NOMO-1 (cell line): ENCODE measurements at regions not wholly inside any gene's neighbourhood (a gene's known extent, or its start where the extent isn't known, plus 50 kb on each side); places are given as distances from the start of the nearest gene placed in this dataset.
"Not testable (repeated sequence)": the region's sequence is repeated elsewhere in the genome, so short reads cannot be mapped to it uniquely, and the experiment has no call there.

Source experiments
- DNase-seq, 2 experiments: peaks; one replicate each; lab custom pipeline; 2025; ENCODE audit not compliant: unreplicated experiment in 2 of 2; lab: John Stamatoyannopoulos, UW

DNA sequence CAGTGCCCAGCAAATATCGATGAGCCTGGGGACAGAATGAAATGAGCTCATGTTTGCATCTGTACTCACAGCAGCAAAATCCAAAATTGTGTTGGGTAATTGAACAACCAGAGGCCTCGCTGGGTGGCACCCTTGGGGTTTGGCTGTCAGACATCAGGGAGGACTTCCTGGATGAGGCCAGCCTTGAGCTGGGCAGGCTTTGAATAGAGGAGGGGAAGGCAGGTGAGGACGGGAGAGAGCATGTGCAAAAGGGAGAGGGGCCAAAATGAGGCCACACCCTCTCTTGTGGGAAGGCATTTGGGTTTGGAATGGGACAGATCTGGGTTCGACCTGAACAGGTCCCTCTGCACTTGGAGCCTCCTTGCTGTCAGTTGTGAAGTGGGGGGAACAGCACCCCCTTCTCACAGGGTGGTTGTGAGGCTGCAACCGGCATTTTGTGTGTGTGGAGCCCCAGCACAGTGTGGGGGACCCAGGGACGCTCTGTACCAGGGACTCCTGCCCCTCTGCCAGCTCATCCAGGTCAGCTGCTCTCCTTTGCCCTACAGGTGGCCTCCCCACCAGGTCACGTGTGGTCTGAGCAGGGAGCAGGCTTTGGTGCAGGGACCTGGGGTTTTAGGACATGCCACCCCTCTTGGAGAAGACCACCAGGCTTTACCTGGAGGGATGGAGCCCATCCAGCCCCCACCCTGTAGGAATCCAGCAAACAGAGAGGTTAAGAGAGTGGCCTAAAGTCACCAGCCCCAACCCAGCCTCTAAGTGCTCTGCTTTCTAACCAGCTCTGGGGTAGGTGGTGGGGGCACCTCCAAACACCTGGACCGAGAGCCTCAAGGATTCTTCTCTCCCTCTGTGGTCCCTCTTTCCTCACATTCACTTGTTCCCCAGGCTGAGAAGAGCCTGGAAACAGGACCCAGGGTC, 521.8 kb downstream of the PTPRU start:
- no peak for DNase-seq

DNA sequence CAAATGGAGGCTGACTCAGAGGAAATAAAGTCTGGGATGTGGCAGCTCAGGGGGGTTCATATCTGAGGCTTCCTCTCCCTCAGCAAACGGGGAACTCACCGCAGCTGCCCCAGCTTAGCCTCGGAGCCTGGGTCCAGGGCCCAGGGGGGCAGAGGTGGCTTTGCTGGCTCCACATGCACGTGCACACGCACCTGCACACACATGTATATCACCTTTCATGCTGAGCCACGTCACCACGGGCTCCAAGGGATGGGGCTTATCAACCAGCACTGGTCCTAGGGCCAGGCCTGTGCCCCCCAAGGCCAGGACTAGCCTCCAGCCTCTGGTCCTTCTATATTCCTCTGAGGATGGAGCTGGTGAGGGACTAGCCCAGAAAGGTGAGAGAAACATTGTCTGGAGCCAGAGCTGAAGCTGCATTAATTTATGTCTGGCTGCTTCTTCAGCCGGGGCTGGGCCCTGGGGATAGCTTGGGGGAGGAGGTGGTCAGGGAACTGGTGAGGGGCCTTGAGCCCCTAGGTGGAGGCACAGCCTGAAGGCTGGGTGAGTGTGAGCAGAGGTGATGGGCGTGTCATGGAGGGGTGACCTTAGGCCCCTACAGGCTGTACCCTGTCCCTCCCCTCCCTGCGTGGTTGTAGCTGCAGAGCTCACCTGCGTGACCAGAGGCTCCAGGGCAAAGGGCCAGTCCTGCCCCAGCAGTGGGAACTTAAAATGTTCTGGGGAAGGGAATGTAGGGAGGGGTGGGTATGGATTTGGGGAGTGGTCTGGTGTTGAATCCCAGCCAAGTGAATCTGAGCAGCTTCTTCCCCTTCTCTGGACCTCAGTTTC, 520.8 kb downstream of the PTPRU start:
- DNase-seq: no peak

- no peak for DNase-seq
Observed at GRCh38 chr1:29756498-29756897, 520.2 kb downstream of the PTPRU start.

- no peak for DNase-seq
Observed at GRCh38 chr1:29756085-29756484, 519.8 kb downstream of the PTPRU start.

DNA sequence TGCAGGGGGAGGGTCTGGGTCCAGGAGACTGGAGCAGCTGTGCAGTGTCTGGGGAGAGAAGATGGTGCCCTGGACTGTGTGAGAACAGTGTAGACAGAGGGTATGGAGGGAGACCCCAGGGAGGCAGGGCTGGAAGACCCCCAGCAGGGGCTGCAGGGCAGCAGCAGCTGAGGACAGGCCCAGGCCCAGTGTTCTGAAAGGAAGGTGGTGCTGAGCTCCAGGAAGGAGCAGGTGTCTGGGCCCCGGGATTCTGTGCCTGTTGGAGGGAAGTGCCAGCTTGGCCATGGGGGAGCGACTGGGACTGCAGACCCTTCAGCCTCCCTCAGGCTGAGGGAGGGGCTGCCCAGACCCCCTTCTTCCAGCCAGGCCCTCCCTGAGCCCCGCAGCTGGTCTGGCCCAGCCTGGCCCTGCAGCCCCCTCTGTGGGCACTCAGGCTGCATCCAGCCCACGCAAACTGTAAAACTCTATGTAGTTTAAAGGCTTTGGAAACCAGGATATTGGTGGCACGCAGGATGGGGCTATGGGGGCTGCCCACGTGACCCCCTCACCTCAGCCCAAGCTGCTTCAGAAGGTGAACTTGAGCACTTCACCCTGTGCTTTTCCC, 519.2 kb downstream of the PTPRU start:
- DNase-seq: not testable (repeated sequence)

DNA sequence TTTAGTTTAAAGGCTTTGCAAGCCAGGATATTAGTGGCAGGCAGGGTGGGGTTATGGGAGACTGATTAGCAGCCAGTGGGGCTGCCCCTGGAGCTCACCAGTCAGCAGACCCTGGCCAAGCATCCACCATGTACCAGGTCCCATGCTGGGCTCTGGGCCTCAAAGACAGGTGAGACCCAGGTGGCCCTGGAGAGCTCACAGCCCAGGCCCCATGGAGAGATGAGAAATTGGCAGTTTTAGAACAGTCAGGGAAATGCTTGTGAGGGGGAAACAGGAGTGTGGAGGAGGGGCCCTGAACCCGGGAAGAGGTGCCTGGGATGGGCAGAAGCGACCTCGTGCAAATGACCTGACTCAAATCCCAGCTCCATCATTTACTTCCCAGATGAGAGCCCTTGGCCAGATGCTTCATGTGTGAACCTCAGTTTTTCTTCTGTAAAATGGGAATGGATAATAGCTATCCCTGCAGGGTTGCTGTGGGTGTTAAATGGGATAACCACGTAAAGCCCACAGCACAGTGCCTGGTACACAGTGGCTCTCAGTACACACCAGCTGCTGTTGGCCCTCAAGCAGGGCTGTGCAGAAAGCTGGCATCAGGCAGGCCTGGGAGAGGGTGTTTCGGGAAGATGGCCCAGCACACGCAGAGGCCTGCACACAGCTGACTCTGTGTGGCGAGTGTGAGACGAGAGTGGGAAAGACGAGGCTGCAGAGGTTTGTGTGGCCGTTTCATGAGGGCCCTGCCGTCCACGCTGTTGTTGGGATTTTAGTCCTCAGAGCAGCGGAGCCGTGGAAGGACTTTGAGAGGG, 518.5 kb downstream of the PTPRU start:
- DNase-seq: no peak

DNA sequence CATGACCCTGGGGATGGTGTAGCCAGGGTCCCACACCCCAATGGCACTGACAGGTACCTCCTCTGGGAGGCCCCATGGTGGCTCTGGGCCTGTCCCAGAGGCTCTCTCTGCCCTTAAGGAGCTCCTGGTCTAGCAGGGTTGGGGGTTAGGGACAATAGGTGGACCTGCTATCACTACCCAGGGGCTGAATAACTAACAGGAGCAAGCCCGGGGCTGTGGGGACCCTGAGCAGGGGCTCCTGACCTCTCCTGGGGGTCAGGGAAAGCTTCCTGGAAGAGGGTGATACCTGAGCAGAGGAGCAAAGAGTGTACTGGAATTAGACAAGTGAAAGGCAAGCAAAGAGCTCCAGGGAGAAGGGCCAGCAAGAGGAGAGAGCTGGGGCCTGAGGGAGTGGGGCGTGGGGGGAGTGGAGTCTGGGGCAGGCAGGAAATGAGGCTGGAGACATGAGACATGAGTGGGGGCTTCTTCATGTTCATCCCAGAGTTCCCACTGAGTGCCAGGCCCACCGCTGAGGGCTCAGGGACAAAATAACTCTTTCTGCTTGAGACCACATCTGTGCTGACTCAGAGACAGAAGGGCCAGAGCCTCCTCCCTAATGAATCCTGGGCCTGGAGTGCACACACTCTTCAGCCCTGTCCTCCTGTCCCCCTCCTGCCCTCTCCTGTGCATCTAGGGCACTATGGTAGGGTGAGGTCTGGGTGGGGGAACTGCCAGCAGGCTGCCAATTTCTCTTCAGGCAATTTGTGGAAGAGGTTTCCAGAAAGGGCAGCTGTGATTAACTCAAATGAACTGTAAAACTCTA, 517.6 kb downstream of the PTPRU start:
- DNase-seq: no peak

- no peak for DNase-seq
Observed at GRCh38 chr1:29753244-29753643, 516.9 kb downstream of the PTPRU start.

- no peak for DNase-seq
Observed at GRCh38 chr1:29752141-29752540, 515.8 kb downstream of the PTPRU start.

DNA sequence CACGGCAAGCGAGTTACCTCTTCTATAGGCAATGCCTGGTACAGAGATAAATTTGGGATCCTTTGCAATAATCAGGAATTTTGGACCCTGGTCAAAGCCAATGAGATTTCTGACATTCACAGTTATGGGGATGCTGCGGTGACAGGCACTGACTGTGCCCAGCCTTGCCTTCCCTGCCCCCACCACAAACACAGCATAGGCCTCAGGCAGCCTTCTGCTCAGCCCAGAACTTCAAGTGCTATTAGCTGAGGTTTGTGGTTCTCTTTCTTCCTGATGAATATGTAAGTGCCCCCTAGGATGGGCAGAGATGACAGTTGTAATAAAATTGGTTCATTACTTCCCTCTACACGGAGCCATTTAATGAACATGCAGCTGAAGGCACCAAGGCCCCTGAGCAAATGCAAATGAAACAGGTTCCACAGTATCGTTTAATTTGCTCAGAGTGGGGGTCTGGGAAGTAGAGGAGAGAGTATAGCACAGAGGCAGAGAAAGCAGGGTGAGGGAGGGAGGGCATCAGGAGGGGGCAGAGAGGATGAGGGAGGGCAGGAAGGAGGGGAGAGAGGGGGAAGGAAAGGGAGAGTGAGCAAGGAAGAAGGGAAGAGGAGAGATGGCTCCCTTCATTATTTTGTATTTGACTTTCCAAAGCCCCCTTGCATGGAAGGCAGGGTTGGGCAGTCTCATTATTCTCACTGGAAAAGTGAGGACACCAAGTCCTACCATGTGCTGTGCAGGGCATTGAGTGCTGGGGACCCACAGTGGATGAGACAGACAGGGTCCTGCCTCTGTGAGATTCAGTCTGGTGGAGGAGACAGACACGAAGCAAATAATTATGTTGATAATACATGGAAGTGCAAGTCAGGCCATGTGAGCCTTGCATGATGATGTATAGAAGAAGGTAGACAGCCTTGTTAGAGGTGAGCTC, 513.0 kb downstream of the PTPRU start:
- peak in 1 of 2 experiments; percentile 30 for DNase-seq

DNA sequence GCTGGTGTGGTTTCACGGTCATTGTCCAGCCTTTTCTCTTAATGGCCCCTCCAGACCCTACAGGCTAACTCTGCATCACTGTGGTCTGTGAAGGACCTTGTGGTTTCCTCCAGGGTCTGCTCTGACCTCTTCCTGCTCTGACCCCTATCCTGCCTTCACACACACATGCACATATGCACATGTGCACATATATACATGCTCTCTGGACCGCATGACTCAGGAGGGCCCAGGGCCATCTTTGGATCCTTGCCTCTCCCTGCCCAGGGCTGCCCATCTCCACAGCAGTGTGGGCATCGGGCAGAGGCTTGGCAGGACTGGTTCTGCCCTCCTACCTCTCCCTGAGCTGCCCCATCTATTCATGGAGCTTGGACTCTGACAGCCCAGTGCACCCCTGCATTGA, 510.9 kb downstream of the PTPRU start:
- no peak for DNase-seq

DNA sequence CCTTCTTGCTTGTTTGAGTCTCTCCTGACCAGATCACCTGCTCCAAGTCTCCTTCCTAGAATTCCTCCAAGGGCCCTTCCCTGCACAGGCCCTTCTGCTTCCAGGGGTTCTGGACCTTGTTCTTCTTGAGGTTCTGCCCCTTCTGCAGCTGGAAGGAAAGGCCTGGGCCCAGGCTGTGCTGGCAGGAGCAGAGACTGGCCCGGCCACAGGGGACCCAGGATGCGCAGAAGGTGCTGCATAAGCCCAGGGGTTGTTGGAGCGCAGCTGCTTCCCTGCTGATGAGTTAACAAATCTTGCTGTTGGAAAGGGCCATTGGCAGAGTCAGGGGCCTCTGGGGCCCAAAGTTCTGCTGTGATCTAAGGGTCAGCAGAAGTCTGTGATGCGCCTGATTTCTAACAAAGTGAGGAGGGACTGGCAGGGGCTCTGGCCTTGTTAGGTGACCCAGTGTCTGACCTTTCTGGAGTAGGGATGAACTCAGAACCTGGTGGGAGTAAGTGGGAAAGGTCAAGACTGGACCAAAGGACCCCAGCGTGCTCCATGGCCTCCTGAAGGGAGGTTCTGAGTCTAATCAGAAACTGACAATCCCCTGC, 509.8 kb downstream of the PTPRU start:
- no peak for DNase-seq

- DNase-seq: no peak
Observed at GRCh38 chr1:29744684-29745490, 508.6 kb downstream of the PTPRU start.

GRCh38 chr1:29743931-29744330, 507.6 kb downstream of the PTPRU start:
- no peak for DNase-seq

DNA sequence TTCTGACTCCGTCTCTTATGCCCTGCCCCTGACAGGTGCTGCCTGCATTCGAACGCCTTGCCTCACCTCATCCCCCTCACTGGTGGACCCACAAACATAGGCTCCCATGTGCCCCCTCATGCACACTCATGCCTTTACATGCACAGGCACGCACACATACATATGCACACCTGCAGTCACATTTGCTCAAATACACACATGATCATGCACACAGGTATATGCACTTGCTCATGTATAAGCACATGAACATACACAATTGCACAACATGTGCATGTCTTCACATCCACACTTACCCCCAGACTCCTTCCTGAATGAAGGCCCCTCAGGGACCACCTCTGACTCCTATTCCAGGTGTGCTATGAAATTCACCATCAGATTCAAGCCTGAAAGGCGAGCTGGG, 506.9 kb downstream of the PTPRU start:
- DNase-seq: no peak

DNA sequence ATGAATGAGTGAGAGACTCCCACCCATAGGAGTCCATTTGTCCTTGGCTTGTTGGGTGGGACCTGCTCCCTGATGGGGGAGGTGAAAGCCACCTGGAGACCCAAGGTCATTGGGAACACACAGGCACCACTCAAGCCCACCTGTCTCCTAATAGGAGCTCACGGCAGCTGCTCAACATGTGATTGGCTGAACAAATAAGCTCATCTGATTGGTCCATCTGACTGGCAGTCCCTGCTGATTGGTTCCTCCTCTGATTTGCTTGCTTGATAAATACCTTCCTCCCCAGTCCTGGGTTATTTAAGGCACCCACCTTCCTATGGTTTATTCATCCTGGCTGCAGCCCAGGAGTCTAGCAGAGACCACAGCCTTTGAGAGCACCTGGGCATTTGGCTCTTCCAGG, 502.9 kb downstream of the PTPRU start:
- DNase-seq: no peak

GRCh38 chr1:29736582-29737188, 500.4 kb downstream of the PTPRU start:
- DNase-seq: peak in 1 of 2 experiments; percentile 62
